ENCODE measurements at regions not wholly inside any gene's neighbourhood (a gene's known extent, or its start where the extent isn't known, plus 50 kb on each side); places are given as distances from the start of the nearest gene placed in this dataset.
A peak's percentile ranks its signal among the peaks of the same experiment; 100 is the strongest.

DNA sequence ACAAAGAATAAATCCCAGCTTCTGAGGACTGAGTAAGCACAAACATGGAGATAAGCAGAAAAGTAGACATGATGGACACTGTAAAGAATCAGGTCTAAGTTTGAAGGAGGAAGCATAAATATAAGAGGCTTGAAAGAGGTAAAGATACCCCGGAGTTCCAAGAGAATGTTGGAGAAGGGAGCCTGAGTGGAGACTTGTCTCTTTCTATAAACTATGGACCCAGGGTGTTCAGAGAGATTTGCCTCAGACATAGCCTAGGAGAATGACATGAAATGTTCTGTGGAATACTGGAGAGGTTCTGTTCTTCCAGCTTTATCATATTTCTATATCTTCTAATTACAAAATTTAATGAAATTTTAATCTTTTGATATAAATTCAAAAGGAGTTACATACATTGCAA is 554.3 kb upstream of the B3GALT2 start:
- no peak for DNase-seq

DNA sequence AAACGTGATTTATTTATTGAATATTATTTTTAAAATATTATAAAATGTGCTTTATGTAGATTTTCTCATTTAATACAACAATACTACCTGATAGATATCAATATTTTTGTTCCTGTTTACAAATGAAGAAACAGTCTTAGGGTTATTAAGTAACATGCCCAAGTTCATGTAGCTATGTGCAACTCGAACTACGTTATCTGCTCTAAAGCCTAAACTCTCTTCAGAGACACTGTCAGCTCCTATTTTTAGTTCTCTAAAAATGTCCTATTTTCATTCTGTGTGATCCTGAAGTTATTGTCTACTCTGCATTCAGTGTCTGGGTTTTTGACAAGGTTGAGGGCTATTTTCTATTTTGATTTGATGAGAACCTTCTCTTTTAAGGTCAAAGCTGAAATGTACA is 550.1 kb upstream of the B3GALT2 start:
- DNase-seq, result no peak

GRCh38 chr1:193733674-193734073 is 547.3 kb upstream of the B3GALT2 start:
- DNase-seq, result no peak

DNA sequence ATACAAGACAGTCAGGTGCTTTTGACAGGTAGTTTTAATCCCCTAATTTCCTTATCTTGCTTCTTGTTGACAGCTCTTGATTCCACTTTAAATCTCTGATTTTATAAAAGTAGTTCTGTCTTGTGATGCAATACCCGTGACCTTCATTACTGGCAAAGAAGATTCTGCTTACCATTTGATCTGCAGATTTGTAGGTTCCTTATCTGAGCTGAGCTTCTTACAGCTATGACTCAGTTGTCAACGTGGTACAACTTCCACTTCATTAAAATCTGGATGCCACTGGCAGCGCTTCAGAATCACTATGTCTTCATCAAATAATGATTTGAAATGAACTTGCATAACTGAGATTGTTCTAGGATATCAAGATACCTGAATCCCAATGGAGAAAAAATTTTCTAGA is 543.6 kb upstream of the B3GALT2 start:
- DNase-seq, result no peak

DNA sequence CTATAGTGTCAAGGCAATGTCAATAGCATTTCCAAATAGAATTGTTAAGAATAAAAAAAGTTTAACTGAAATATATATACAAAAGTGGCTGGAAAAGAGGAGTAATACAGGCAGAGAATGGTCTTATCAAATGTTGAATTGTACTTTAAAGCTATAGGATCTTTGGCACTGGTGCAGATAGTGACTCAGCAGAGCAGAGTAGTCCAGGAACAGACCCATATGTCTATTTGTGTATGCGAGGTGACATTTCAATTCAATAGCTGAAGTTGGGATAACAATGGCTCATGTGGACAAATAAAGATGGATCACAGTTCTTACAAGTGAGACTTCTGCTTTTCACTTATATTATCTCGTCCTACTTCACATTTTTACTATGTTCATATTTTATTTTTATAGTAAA is 543.0 kb upstream of the B3GALT2 start:
- DNase-seq, result no peak

DNA sequence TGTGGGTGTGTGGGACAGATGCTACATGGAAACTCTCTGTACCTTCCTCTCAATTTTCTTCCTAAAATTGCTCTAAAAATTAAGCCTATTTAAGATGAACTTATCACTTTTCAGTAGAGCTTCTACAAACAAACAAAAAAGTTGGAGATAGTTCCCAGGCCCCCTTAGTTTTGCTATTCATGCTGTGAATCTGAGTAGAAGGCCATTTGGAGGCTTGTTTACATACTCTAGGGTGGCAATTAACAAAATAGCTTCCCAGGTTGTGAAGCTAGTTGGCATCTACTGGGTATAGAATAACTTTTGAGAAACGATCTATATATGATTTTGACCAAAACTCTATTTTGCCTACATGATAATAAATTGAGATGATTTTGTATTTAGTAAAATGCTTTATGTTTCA is 541.4 kb upstream of the B3GALT2 start:
- DNase-seq, result no peak

GRCh38 chr1:193726722-193727121 is 540.3 kb upstream of the B3GALT2 start:
- no peak for DNase-seq

GRCh38 chr1:193712392-193712791 is 526.0 kb upstream of the B3GALT2 start:
- no peak for DNase-seq

DNA sequence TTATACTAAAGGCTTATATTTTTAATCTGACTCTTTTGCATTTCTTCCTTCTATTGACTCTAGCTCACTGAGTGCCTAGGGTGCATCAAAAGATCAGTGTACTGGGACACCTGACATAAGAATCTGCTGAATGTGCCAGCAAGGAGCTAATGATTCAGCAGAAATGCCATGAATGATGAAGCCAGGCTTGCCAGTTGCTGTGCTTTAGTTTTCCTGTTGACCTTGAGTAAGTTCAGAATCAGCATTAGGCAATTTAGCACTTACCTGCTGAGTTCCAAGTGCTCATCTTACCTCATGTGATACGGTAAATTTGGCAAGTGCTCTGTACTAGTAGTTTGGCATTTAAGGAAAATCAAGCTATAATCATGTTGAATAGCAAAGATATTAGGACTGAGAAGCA is 523.2 kb upstream of the B3GALT2 start:
- no peak for DNase-seq

DNA sequence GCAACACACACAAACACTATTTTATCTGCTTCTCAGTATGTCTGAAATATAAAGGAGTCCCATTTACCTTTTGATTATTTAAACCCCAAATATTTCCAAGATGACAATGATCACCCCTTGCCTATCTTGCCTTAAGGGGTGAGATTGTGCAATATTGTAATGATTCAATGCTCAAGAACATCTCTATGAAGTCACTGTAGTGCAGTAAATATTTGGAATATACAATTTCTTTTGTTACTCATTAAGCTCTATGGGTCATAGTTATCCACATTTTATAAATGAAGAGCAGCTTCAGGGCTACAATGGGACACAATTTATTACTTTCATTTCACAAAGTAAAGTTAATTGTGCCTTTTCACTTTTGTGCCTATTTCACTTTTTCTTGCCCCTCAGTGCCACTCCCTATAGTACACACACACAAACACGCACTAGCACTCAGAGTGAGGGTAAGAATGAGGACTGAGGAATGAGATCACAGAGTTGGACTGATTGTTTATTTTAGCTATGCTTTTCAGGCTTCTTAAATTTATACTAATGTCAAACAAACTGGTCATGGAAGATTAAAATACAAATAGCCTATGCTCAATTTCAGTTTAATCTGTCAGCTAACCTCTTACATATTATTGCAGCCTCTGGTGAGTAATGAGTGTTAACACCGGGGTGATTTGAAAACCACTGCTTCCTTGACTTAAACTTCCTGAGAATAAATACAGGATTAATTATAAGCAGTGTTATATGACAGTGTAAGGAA is 521.0 kb upstream of the B3GALT2 start:
- no peak for DNase-seq

DNA sequence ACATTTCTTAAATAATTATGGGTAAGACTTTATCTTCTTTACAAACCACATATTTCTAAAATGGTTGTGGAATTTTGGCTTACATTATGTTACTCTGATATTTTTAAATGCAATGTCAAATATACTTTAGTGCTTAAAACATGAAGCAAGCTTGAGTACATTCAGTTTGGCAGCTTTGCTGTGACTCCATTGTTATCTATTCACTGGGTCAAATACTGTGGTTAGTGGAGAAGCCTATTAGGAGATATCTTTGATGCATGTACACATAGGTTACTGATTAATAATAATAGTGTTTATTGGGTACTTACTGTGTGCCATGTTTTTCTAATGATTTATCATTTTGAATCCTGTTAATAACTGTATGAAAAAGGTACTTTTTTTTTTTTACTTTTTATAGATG is 520.4 kb upstream of the B3GALT2 start:
- DNase-seq, result no peak

DNA sequence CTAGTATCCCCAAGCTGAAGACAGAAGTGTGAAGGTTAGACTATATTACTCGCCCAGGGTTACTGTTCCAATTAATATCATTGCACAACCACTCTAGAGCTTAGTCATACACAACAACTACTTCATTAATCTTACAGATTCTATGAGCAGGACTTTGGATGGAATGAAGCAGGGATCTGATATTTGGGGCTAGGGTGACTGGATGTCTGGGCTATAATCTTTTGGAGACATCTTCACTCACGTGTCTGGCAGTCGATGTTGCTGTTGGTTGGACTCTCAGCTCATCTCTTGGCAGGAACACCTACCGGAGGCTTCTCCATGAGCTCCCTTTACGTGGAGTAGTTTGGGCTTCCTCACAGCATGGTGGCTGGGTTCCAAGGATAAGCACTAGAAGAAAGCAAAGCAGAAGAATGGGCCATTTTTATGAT is 519.2 kb upstream of the B3GALT2 start:
- no peak for DNase-seq

GRCh38 chr1:193703655-193704054 is 517.2 kb upstream of the B3GALT2 start:
- no peak for DNase-seq

DNA sequence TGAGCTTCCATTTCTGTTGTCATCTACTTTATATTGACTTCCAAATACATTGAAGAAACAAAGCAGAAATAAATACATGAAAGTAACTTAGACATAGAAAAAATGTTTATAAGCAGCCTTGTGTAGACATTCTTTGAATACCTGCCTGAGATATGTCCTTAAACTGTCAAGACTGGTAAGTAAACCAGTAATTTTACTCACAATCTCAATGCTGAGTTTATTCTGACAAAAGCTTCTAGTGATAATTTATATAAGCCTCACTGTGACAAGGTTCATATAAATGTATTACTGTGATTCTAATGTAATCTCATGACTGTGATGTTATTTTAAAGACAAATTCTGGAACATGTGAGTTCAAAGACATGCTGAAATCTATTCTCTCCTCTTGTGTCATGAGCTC is 516.7 kb upstream of the B3GALT2 start:
- no peak for DNase-seq

DNA sequence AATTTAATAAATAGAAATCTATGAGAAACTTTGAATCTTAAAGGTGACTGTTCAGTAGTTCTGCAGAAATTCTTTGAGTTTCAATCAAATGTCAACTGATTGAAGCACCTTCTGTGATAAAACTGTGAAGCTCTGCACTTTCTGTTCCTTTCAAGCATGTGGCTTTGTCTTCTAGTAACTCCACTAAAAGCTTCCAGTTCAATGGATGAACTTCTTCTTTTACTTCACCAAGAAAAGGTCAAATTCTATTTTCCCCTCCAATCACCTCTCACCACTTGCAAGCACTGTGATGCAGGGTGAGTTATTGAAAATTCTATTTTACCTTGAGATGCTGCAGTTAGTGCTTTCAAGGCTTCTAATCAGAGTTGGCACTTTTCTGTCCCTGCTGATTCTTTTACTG is 515.3 kb upstream of the B3GALT2 start:
- no peak for DNase-seq

DNA sequence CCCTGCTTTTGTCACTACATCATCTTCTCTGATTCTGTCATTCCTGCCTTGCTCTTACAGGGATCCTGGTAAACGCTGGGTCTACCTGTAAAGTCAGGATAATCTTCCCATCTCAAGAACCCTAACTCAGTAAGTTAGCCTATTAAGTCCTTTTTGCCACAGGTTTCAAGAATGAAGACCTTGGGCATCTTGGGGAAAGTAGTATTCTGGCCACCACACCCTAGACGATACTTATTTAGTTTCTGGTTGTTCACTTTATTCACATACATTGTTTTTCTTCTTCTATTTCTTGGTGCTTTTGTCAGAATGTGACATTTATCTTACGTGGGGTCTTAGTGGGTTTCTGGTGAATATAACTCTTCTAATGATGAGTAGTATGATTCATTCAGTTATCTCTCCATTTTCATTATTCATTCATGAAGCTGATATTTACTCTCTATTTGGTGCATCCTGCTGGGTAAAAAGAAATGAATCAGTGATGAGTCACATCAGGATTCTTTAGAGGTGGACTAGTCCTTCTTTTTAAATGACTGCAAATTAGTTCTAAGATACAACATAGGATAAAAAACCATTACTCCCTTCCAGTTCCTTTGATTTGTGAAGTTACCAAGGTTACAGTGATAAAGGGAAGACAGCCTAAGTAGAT is 514.4 kb upstream of the B3GALT2 start:
- no peak for DNase-seq

- DNase-seq, result no peak
These were observed 512.8 kb upstream of the B3GALT2 start for GRCh38 chr1:193699261-193699660.

GRCh38 chr1:193697776-193698175 is 511.4 kb upstream of the B3GALT2 start:
- DNase-seq, result no peak

GRCh38 chr1:193697115-193697762 is 510.8 kb upstream of the B3GALT2 start:
- DNase-seq, result no peak

GRCh38 chr1:193694741-193695140 is 508.3 kb upstream of the B3GALT2 start:
- DNase-seq, result no peak

DNA sequence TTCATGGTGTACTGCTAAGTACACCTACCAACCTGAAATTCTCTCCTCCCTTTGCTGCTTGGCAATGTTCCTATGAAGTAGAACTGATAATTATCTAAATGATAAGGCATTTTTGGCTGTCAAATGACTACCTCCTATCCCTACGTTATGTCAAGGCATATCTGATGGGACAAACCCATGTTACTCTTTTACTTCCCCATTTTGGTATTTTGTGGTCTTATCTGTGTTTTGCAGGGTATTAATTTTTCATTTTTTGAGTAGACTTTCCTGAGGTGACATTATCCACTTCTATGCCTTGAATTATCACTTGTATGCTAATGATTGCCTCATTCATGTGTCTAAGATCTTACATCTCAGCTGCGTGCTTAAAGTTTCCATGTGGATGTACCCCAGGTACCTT is 499.6 kb upstream of the B3GALT2 start:
- DNase-seq, result peak; percentile 76

GRCh38 chr1:193681422-193681821 is 495.0 kb upstream of the B3GALT2 start:
- DNase-seq, result no peak

- no peak for DNase-seq
These were observed 494.5 kb upstream of the B3GALT2 start for GRCh38 chr1:193680924-193681316.

DNA sequence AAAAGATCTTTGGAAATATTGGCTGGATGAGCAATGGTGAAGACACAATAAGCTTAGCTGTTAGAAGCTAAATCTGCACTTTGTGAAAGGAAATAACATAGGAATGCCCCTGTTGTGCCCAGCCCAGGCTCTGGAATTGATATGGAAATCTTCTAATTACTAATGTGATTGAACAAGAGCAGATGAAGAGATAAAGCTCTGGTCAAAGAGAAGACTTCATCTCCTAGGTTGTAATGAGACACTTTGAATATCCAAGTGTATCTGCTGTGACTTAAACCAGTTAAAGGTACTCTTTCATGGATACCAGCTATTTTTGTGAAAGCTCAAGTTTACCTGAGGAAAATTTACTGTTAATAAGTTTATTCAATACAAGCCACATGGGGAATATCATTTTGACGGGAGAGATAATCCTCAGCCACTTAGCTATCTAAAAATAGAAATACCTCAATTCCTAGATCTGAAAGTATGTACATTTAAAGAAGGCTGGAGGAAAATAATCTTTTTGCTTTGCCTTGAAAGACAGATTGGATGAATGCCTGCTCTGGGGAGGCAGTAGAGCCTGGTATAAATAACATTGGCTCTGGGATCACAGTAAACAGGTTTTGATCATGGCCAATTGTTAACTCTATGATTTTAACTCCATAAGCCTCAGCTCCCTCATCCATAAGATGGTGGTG is 494.0 kb upstream of the B3GALT2 start:
- no peak for DNase-seq
